GM21423 (cell line): ENCODE measurements at regions not wholly inside any gene's neighbourhood (a gene's known extent, or its start where the extent isn't known, plus 50 kb on each side); places are given as distances from the start of the nearest gene placed in this dataset.

Experiments
- ATAC-seq: cut with Tn5 transposase; IDR thresholded peaks from one replicate; pipeline ENCODE4 v1.9.1; 2021; ENCODE audit warnings: mild to moderate bottlenecking, moderate library complexity; ENCODE audit not compliant: unreplicated experiment

GRCh38 chr5:141800617-141801016 lies 77.6 kb downstream of the PCDH1 start:
- ATAC-seq, result no peak

GRCh38 chr5:141799507-141800167 lies 78.6 kb downstream of the PCDH1 start:
- no peak for ATAC-seq

GRCh38 chr5:141797425-141797824 lies 80.8 kb downstream of the PCDH1 start:
- no peak for ATAC-seq

GRCh38 chr5:141795421-141795820 lies 82.8 kb downstream of the PCDH1 start:
- ATAC-seq, result no peak

GRCh38 chr5:141793881-141794280 lies 84.3 kb downstream of the PCDH1 start:
- ATAC-seq, result no peak

GRCh38 chr5:141793403-141793802 lies 84.8 kb downstream of the PCDH1 start:
- ATAC-seq, result no peak

- ATAC-seq, result no peak
Observed at GRCh38 chr5:141790630-141791029, 87.6 kb downstream of the PCDH1 start.

- no peak for ATAC-seq
Observed at GRCh38 chr5:141789330-141789729, 88.9 kb downstream of the PCDH1 start.

- no peak for ATAC-seq
Observed at GRCh38 chr5:141788296-141788970, 89.8 kb downstream of the PCDH1 start.

- no peak for ATAC-seq
Observed at GRCh38 chr5:141787376-141787775, 90.8 kb downstream of the PCDH1 start.

GRCh38 chr5:141786700-141787099 lies 91.5 kb downstream of the PCDH1 start:
- no peak for ATAC-seq

GRCh38 chr5:141785711-141786110 lies 92.5 kb downstream of the PCDH1 start:
- ATAC-seq, result no peak

- ATAC-seq, result no peak
Observed at GRCh38 chr5:141785135-141785534, 93.1 kb downstream of the PCDH1 start.

GRCh38 chr5:141784529-141784928 lies 93.7 kb downstream of the PCDH1 start:
- no peak for ATAC-seq

- ATAC-seq, result no peak
Observed at GRCh38 chr5:141783947-141784296, 94.3 kb downstream of the PCDH1 start.

GRCh38 chr5:141783005-141783946 lies 94.9 kb downstream of the PCDH1 start:
- ATAC-seq, result no peak

GRCh38 chr5:141781910-141782309 lies 96.3 kb downstream of the PCDH1 start:
- ATAC-seq, result no peak

GRCh38 chr5:141780952-141781781 lies 97.0 kb downstream of the PCDH1 start:
- no peak for ATAC-seq

- no peak for ATAC-seq
Observed at GRCh38 chr5:141780240-141780951, 97.8 kb downstream of the PCDH1 start.

GRCh38 chr5:141779503-141779973 lies 97.5 kb upstream of the ARAP3 start:
- ATAC-seq, result no peak
